Activated CD4-positive, alpha-beta T cell treated with anti-CD3 and anti-CD28 coated beads, Interleukin-2, amount 10 ng/mL, durations not matched to agents 24 days and 14 days (primary cell): ENCODE measurements at regions not wholly inside any gene's neighbourhood (a gene's known extent, or its start where the extent isn't known, plus 50 kb on each side); places are given as distances from the start of the nearest gene placed in this dataset.
"Not testable (repeated sequence)": the region's sequence is repeated elsewhere in the genome, so short reads cannot be mapped to it uniquely, and the experiment has no call there.

ENCODE experiments used
- DNase-seq: peaks from one replicate; pipeline ENCODE4 v3.0.0; 2022
- H3K27ac Mint-ChIP-seq: one replicate; pipeline ENCODE4 v1.8.0; 2022; ENCODE audit warnings: mild to moderate bottlenecking, mixed read lengths
- H3K27me3 Mint-ChIP-seq: one replicate; pipeline ENCODE4 v1.8.0; 2022; ENCODE audit warnings: mixed read lengths
- H3K36me3 Mint-ChIP-seq: one replicate; pipeline ENCODE4 v1.8.0; 2022; ENCODE audit warnings: low read depth, mild to moderate bottlenecking, mixed read lengths
- H3K4me1 Mint-ChIP-seq: one replicate; pipeline ENCODE4 v1.8.0; 2021; ENCODE audit warnings: mixed read lengths
- H3K4me3 Mint-ChIP-seq: one replicate; pipeline ENCODE4 v1.8.0; 2022; ENCODE audit warnings: mild to moderate bottlenecking, moderate library complexity, mixed read lengths
- H3K9me3 Mint-ChIP-seq: one replicate; pipeline ENCODE4 v1.8.0; 2021; ENCODE audit warnings: mixed read lengths
- intact Hi-C: fragments of 100-400 bp; cut with micrococcal nuclease; formaldehyde crosslinking; loops from one replicate; pipeline ENCODE4 v1.15.1; 2023

DNA sequence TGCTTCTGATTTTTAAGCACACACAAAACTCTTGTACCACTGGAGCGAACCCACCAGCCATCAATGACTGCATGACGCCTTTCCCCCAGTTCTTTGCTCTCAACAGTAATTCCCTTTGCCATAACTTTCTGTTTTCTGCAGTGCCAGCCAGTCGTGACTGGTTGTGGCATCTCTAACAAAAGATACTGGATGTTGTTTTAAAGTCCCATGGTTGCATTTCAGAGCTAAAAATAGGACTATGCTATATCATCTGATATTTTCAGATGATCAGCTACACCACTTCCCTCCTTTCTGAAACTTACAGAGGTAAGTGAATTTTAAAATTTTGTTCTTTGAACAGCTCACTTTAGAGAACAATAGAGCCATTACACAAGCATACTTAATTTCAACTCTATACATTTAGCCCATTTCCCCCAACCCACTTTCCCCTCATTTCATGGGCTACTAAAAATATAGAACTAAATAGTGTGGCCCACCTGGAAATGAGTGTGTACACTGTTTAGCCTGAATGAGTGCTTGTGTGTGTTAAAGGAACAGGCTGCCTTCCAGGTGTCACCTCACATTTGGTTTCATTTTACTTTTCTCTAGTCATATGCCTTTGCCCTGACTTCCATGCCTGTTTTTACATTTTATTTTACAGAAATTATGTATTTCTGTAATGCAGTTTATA, 136.9 kb upstream of the ZC3H12C start:
- peaks cover 9% of the 10 kb centered on the region for H3K4me1 Mint-ChIP-seq
- H3K36me3 Mint-ChIP-seq = no peaks in the 10 kb centered on the region

DNA sequence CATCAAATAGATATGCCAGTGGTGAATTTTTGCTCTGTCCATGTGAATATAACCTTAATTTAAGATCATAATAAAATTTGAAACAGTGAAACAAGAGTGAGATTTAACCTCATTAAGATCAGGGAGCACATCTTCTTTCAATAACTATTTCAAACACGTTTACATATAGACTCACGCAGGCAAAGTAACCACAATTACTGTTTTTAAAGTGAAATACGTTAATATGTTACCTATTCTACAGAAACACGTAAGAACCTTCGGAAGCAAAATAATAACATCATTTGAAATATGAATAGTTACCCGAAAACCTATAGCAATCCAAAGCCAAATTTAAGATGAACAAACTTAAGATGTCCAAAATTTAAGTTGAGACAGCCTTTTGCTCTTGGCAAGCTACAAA, 136.2 kb upstream of the ZC3H12C start:
- Mint-ChIP-seq H3K27ac (no peak overlapping the region), H3K4me3 (no peak overlapping the region), H3K36me3 (no peaks in the 10 kb centered on the region), H3K9me3 (no peaks in the 10 kb centered on the region), H3K27me3 (peaks cover 7% of the 10 kb centered on the region), H3K4me1 (peaks cover 9% of the 10 kb centered on the region)
- DNase-seq = no peak
- intact Hi-C loops = no loop called here

More for the DNA sequence above, 136.9 kb upstream of the ZC3H12C start:
- intact Hi-C loops = no loop called here
- Mint-ChIP-seq H3K4me3 (no peak overlapping the region), H3K27ac (peak overlapping the region; percentile 0), H3K9me3 (no peaks in the 10 kb centered on the region), H3K27me3 (peaks cover 7% of the 10 kb centered on the region)
- peak; percentile 58 for DNase-seq

DNA sequence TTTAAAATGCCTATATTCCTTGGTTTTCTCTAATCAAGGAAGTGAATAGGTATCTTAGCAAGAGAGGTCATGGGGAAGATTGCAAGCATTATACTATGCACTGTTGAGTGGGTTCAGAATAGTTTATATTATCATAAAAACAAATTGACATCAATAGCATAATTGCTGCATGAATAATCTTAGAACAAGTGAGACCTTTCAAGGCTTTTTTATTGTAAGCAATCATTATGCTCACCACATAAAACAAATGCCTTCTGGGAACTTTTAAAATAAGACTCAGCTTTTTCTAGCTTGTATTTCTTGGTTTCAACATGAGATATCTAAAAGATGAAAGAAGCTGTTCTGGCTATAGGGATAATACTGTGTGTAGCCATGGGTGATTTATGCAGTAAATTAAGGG, 135.6 kb upstream of the ZC3H12C start:
- Mint-ChIP-seq H3K4me1 (peaks cover 9% of the 10 kb centered on the region), H3K36me3 (no peaks in the 10 kb centered on the region), H3K9me3 (peaks cover under 1% of the 10 kb centered on the region), H3K27ac (no peak overlapping the region), H3K4me3 (no peak overlapping the region), H3K27me3 (peaks cover 4% of the 10 kb centered on the region)
- no peak for DNase-seq
- intact Hi-C loops = no loop called here

DNA sequence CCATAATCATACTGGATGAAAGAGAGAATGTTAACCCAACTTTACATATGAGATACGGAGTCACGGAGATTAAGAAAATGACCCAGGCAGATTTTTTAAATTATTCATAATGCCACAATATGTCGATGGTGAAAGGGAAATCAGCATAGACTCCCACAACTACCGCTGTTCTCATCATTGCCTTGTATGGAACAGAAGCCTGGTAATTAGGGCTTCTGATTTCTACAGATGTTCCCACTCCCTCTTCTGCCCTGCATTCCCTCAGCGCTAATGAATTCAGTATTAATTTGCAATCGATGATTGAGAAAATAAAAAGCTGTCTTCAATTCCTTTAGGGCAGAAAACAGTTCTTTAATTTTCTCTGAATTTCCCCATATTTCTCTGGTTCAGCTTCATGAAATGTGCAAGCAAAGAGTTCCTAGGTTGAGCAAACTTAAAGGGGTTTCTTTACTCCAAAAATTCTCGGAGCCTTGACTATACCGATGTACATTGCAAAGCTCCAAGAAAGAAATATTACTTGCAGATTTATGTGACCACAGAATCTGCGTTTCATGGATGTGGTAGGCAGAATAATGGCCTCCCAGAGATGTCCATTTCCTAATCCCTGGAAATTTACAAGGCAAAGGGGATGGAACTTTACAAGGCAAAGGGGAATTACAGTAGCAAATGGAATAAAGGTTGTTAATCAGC, 134.9 kb upstream of the ZC3H12C start:
- no peak for DNase-seq
- peaks cover 9% of the 10 kb centered on the region for H3K4me1 Mint-ChIP-seq
- H3K9me3 Mint-ChIP-seq = peaks cover 5% of the 10 kb centered on the region
- H3K4me3 Mint-ChIP-seq = no peak overlapping the region
- H3K36me3 Mint-ChIP-seq = no peaks in the 10 kb centered on the region
- H3K27ac Mint-ChIP-seq = no peak overlapping the region
- H3K27me3 Mint-ChIP-seq = peaks cover 4% of the 10 kb centered on the region
- intact Hi-C loops = no loop called here

DNA sequence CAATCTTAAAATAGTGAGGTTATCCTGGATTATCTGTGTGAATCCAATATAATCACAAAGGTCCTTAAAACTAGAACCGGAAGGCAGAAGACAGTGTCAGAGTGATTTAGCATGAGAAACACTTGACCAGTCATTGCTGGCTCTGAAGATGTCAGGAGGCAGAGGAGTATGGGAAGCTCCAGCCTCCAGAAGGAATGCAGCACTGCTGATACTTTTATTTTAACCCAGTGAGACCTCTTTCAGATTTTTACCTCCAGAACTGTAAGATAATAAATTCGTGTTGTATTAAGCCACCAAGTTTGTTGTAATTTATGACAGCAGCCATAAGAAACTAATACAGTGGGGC, 134.4 kb upstream of the ZC3H12C start:
- peaks cover 5% of the 10 kb centered on the region for H3K9me3 Mint-ChIP-seq
- intact Hi-C loops = no loop called here
- peaks cover 4% of the 10 kb centered on the region for H3K27me3 Mint-ChIP-seq
- H3K36me3 Mint-ChIP-seq = no peaks in the 10 kb centered on the region
- no peak overlapping the region for H3K27ac Mint-ChIP-seq
- no peak overlapping the region for H3K4me3 Mint-ChIP-seq
- no peak for DNase-seq
- H3K4me1 Mint-ChIP-seq = peaks cover 9% of the 10 kb centered on the region

DNA sequence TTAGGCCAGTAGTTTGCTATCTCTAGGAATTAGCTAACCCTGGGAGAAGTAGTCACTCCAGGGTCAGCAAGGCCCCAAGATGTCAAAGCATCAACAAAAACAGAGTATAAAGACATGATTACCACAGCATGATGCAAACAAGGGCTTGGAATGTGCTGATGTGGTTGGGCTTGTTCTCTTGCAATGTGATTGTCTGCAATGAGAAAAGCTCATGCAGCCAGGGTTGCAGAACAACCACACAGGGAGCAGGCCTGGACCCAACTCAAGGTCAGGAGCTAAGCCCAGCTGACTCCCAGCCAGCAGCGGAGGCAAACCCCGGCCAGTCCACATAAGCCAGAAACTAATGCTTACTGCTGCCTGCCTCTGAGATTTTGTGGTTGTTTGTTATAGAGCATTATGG, 132.4 kb upstream of the ZC3H12C start:
- H3K36me3 Mint-ChIP-seq = no peaks in the 10 kb centered on the region
- no peak for DNase-seq
- intact Hi-C loops = no loop called here
- no peak overlapping the region for H3K4me3 Mint-ChIP-seq
- no peak overlapping the region for H3K27ac Mint-ChIP-seq
- peaks cover 7% of the 10 kb centered on the region for H3K9me3 Mint-ChIP-seq
- no peaks in the 10 kb centered on the region for H3K27me3 Mint-ChIP-seq
- H3K4me1 Mint-ChIP-seq = peaks cover 10% of the 10 kb centered on the region

DNA sequence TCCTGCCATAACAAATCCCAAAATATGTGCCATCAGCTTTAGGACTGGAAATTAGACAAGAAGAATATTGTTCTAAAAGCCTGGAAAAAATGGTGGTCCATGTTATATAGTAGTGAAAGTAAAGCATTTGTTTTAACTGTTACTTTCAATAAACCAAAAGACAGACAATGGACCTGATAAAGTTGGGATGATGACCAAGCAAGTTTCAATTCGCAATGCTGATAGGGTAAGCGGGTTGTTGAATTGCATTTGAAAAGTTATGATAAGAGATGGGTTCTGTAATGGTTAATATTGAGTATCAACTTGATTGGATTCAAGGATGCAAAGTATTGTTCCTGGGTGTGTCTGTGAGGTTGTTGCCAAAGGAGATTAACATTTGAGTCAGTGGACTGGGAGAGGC, 131.9 kb upstream of the ZC3H12C start:
- Mint-ChIP-seq H3K4me1 (peaks cover 10% of the 10 kb centered on the region), H3K36me3 (no peaks in the 10 kb centered on the region), H3K4me3 (no peak overlapping the region), H3K27ac (no peak overlapping the region), H3K9me3 (peaks cover 7% of the 10 kb centered on the region), H3K27me3 (no peaks in the 10 kb centered on the region)
- DNase-seq = no peak
- intact Hi-C loops = no loop called here

DNA sequence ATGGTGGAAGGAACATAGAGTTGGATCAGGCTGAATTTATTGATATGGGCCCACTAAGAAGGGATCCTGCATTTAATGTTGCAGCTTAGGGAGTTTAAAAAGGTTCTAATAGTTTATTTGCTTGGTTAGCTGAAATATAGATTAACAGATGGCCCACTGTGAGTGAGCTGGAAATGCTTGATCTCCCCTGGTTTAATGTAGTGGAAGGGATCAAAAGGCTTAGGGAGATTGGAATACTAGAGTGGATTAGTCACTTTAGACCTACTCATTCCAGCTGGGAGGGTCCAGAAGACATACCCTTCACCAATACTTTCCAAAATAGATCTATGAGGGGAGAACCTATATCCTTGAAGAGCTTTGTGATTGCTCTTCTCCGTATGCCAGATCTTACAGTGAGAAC, 130.1 kb upstream of the ZC3H12C start:
- Mint-ChIP-seq H3K9me3 (peaks cover 10% of the 10 kb centered on the region), H3K4me1 (peaks cover 10% of the 10 kb centered on the region), H3K27me3 (no peaks in the 10 kb centered on the region), H3K36me3 (no peaks in the 10 kb centered on the region), H3K4me3 (no peak overlapping the region), H3K27ac (no peak overlapping the region)
- intact Hi-C loops = no loop called here
- DNase-seq = no peak

DNA sequence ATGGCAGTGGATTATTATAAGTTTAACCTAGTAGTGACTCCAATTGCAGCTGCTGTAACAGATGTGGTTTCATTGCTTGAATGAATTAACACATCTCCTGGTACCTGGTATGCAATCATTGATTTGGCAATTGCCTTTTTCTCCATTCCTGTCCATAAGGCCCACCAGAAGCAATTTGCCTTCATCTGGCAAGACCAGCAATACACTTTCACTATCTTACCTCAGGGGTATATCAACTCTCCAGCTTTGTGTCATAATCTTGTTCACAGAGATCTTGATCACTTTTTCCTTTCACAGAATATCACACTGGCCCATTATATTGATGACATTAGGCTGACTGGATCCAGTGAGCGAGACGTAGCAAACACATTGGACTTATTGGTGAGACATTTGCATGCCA, 128.7 kb upstream of the ZC3H12C start:
- intact Hi-C loops = no loop called here
- Mint-ChIP-seq H3K9me3 (peaks cover 17% of the 10 kb centered on the region), H3K4me1 (peaks cover 16% of the 10 kb centered on the region)

DNA sequence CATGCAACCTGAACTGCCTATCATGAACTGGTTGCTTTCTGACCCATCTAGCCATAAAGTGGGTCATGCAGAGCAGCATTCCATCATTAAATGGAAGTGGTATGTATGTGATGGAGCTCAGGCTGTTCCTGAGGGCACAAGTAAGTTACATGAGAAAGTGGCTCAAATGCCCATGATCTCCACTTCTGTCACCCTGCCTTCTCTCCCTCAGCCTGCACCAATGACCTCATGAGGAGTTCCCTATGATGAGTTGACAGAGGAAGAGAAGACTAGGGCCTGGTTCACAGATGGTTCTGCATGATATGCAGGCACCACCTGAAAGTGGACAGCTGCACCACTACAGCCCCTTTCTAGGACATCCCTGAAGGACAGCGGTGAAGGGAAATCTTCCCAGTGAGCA, 127.7 kb upstream of the ZC3H12C start:
- intact Hi-C loops, DNase-seq, H3K4me3 Mint-ChIP-seq, H3K36me3 Mint-ChIP-seq, H3K27me3 Mint-ChIP-seq: not testable (repeated sequence)
- H3K4me1 Mint-ChIP-seq = peaks cover 20% of the 10 kb centered on the region
- H3K9me3 Mint-ChIP-seq = peaks cover 17% of the 10 kb centered on the region
- peak overlapping the region; percentile 13 for H3K27ac Mint-ChIP-seq

More for the DNA sequence above, 128.7 kb upstream of the ZC3H12C start:
- no peaks in the 10 kb centered on the region for H3K36me3 Mint-ChIP-seq
- peaks cover 3% of the 10 kb centered on the region for H3K27me3 Mint-ChIP-seq
- no peak for DNase-seq
- no peak overlapping the region for H3K4me3 Mint-ChIP-seq
- H3K27ac Mint-ChIP-seq = no peak overlapping the region

DNA sequence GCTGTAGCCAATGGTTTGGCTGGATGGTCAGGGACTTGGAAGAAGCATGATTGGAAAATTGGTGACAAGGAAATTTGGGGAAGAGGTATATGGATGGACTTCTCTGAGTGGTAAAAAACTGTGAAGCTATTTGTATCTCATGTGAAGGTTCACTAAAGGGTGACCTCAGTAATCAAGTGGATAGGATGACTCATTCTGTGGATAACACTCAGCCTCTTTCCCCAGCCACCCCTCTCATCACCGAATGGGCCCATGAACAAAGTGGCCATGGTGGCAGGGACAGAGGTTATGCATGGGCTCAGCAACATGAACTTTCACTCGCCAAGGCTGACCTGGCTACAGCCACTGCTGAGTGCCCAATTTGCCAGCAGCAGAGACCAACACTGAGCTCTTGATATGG, 127.3 kb upstream of the ZC3H12C start:
- H3K9me3 Mint-ChIP-seq = peaks cover 17% of the 10 kb centered on the region
- DNase-seq = not testable (repeated sequence)

DNA sequence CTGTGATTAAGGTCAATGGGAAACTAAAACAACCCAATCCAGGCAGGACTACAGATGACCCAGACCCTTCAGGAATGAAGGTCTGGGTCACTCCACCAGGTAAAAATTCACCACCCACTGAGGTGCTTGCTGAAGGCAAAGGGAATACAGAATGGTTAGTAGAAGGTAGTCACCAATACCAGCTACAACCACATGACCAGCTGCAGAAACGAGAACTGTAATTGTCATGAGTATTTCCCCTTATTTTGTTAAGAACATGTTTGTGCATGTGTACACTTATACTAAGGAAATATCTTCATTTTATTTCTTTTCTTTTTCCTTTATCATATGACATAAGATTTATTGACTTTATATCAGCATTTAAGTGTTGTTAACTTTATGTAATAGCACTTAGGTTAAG, 126.1 kb upstream of the ZC3H12C start:
- Mint-ChIP-seq H3K9me3 (peaks cover 17% of the 10 kb centered on the region), H3K4me1 (peaks cover 30% of the 10 kb centered on the region)
- H3K36me3 Mint-ChIP-seq, H3K27me3 Mint-ChIP-seq, intact Hi-C loops, H3K27ac Mint-ChIP-seq, DNase-seq, H3K4me3 Mint-ChIP-seq: not testable (repeated sequence)

More for the DNA sequence above, 127.3 kb upstream of the ZC3H12C start:
- H3K27me3 Mint-ChIP-seq, H3K4me3 Mint-ChIP-seq, intact Hi-C loops, H3K36me3 Mint-ChIP-seq: not testable (repeated sequence)
- peak overlapping the region; percentile 47 for H3K27ac Mint-ChIP-seq
- peaks cover 25% of the 10 kb centered on the region for H3K4me1 Mint-ChIP-seq

DNA sequence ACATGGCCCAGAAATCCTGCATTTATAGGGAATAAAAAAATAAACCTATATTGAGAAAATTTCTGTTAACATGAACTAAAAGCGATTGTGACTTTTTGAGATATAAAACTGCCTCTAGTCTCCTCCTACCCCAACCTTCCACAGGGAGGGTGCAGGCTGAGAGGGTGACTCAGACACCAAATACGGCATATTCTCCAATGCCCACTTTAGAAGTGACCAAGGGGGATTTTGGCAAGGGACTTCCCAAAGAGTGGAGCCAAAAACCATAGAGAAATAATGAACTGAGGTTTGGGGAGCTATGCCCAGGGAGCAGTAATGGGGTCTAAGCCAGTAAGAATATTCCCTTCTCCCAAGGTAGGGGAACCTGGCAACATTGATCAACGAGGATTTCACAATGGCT, 124.9 kb upstream of the ZC3H12C start:
- Mint-ChIP-seq H3K27ac (no peak overlapping the region), H3K36me3 (no peaks in the 10 kb centered on the region), H3K4me1 (peaks cover 39% of the 10 kb centered on the region), H3K4me3 (no peak overlapping the region), H3K27me3 (peaks cover 7% of the 10 kb centered on the region), H3K9me3 (peaks cover 12% of the 10 kb centered on the region)
- DNase-seq = no peak
- intact Hi-C loops = no loop called here

DNA sequence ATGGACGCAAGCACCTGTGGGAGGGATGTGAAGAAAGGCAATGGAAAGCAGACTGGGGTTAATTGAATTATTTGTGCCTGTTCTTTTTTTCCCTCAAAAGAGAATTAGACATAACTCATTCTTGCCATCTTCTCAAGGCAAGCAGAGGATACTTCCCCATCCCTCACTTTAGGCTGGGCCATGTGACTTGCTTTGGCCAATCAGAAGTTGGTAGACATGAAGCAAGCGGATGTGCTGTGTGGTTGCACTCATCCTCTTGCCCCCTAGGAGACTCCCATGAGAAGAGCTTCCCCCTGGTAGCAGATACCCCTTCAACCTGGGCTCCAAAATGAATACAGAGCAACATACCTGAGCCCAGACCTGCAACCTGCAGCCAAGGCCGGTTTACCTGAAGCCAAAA, 124.4 kb upstream of the ZC3H12C start:
- H3K27ac Mint-ChIP-seq = peak overlapping the region; percentile 30
- intact Hi-C loops = no loop called here
- H3K27me3 Mint-ChIP-seq = peaks cover 7% of the 10 kb centered on the region
- peaks cover 42% of the 10 kb centered on the region for H3K4me1 Mint-ChIP-seq
- no peak overlapping the region for H3K4me3 Mint-ChIP-seq
- no peaks in the 10 kb centered on the region for H3K36me3 Mint-ChIP-seq
- peaks cover 12% of the 10 kb centered on the region for H3K9me3 Mint-ChIP-seq
- no peak for DNase-seq
